ENCODE measurements at regions not wholly inside any gene's neighbourhood (a gene's known extent, or its start where the extent isn't known, plus 50 kb on each side); places are given as distances from the start of the nearest gene placed in this dataset.

DNA sequence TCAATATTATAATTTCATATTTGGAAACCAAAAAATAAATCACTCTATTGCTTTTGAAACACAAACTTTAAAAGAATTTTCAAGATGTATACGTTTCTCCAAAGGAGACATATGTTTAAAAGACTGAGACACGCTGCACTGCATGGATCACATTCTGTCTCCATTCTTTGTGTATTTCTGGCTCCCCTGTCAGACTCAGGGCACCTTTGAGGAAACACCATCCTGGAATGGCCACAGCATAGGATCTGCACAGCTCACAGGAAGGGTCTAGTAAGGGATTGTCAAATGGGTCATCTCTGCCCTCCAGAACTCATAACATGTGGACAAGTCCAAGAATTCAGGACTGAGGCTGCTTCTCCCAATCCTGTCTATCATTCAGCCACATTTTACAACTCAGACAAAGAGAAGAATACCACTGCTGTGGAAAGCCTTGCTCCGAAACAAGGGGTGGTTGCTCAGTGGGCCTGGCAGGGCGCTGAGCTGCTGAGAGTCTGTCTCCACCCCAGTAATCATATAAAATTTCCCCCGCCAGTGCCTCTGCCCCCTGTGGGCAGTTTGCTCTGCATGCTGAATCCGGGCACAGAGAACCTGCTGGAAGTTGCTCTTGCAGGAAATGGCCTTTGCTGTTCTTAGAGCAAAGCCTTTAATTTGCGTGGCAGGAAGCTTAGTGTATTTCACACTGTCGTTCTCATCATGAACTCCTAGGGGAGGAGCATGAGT lies 85.3 kb upstream of the KLHL29 start:
- H3K4me1 ChIP-seq, result no peaks in the 10 kb centered on the region
- DNase-seq, result no peak
- no peak overlapping the region for H3K4me3 ChIP-seq
- no peak for FAIRE-seq
- no peak overlapping the region for H3K27ac ChIP-seq
- no peaks in the 10 kb centered on the region for H3K9me3 ChIP-seq
- H3K36me3 ChIP-seq, result no peaks in the 10 kb centered on the region
- TF ChIP-seq, protein P1, sequence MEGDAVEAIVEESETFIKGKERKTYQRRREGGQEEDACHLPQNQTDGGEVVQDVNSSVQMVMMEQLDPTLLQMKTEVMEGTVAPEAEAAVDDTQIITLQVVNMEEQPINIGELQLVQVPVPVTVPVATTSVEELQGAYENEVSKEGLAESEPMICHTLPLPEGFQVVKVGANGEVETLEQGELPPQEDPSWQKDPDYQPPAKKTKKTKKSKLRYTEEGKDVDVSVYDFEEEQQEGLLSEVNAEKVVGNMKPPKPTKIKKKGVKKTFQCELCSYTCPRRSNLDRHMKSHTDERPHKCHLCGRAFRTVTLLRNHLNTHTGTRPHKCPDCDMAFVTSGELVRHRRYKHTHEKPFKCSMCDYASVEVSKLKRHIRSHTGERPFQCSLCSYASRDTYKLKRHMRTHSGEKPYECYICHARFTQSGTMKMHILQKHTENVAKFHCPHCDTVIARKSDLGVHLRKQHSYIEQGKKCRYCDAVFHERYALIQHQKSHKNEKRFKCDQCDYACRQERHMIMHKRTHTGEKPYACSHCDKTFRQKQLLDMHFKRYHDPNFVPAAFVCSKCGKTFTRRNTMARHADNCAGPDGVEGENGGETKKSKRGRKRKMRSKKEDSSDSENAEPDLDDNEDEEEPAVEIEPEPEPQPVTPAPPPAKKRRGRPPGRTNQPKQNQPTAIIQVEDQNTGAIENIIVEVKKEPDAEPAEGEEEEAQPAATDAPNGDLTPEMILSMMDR (IDR thresholded peaks at IDR 0.05), result no peak
- intact Hi-C loops (cut with DNase I), result no loop called here
- H3K27me3 ChIP-seq, result no peaks in the 10 kb centered on the region
- no peak for ATAC-seq
- 72 to 77% methylated on average over 8 of the region's 8 CpGs for WGBS, 2 donors

- Histone ChIP-seq H3K4me1 (no peaks in the 10 kb centered on the region), H3K4me3 (no peak overlapping the region), H3K27me3 (peaks cover 0 to 4% (median 0%) of the 10 kb centered on the region in 4 donors), H3K36me3 (no peaks in the 10 kb centered on the region), H3K27ac (no peak overlapping the region), H3K9me3 (no peaks in the 10 kb centered on the region)
- FAIRE-seq, result no peak
- no peak for ATAC-seq
- TF ChIP-seq, protein P1 (IDR thresholded peaks at IDR 0.05), result no peak
- no peak for DNase-seq
- intact Hi-C loops (cut with DNase I), result no loop called here
These were observed 83.8 kb upstream of the KLHL29 start for GRCh38 chr2:23301136-23301535.

GRCh38 chr2:23302591-23302990 lies 82.4 kb upstream of the KLHL29 start:
- Histone ChIP-seq H3K4me3 (no peak overlapping the region), H3K27me3 (peaks cover 0 to 4% (median 0%) of the 10 kb centered on the region in 4 donors), H3K9me3 (no peaks in the 10 kb centered on the region), H3K27ac (no peak overlapping the region), H3K4me1 (no peaks in the 10 kb centered on the region), H3K36me3 (no peaks in the 10 kb centered on the region)
- intact Hi-C loops (cut with DNase I), result no loop called here
- TF ChIP-seq, protein P1 (IDR thresholded peaks at IDR 0.05), result no peak
- no peak for FAIRE-seq
- ATAC-seq, result no peak
- DNase-seq, result no peak

- no peak overlapping the region for H3K27ac ChIP-seq
- no peaks in the 10 kb centered on the region for H3K36me3 ChIP-seq
- no peak for ATAC-seq
- 62 to 78% methylated on average over 9 of the region's 9 CpGs for WGBS, 2 donors
- intact Hi-C loops (cut with DNase I), result no loop called here
- FAIRE-seq, result no peak
- DNase-seq, result no peak
- no peak overlapping the region for H3K4me3 ChIP-seq
- H3K27me3 ChIP-seq, result peaks cover 0 to 4% (median 0%) of the 10 kb centered on the region in 4 donors
- TF ChIP-seq, protein P1 (IDR thresholded peaks at IDR 0.05), result no peak
- no peaks in the 10 kb centered on the region for H3K4me1 ChIP-seq
- no peaks in the 10 kb centered on the region for H3K9me3 ChIP-seq
These were observed 78.6 kb upstream of the KLHL29 start for GRCh38 chr2:23306401-23306800.

DNA sequence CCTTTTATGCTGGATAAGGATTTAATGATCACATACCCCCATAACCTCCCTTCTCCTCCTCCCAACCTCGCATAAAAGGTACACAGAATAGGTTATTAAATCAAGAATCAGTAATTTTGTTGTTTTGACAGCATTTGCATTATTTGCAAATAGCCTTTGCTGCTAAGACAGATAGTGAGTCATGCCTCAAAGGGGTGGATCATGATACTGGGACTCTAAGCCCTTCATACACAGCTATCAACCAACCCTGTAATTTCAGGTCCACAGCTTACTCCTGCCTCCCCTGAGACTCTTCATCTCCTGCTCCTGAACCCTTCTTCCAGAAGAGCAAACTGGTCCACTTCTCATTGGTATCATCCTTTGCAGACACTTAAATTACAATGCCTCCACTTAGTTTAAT lies 73.8 kb upstream of the KLHL29 start:
- DNase-seq (no peak), FAIRE-seq (no peak), ATAC-seq (no peak)
- H3K27ac ChIP-seq, result no peak overlapping the region
- no peaks in the 10 kb centered on the region for H3K4me1 ChIP-seq
- intact Hi-C loops (cut with DNase I), result no loop called here
- H3K9me3 ChIP-seq, result no peaks in the 10 kb centered on the region
- H3K27me3 ChIP-seq, result no peaks in the 10 kb centered on the region
- H3K36me3 ChIP-seq, result no peaks in the 10 kb centered on the region
- H3K4me3 ChIP-seq, result no peak overlapping the region
- TF ChIP-seq, protein P1 (IDR thresholded peaks at IDR 0.05), result no peak
- WGBS, 2 donors, result 19 to 37% methylated on average over 1 of the region's 1 CpG

Measured in pancreas (tissue), 10 donors.